ENCODE measurements at regions not wholly inside any gene's neighbourhood (a gene's known extent, or its start where the extent isn't known, plus 50 kb on each side); places are given as distances from the start of the nearest gene placed in this dataset.

- no peak for TF ChIP-seq CTCF (conservative IDR thresholded peaks at IDR 0.05)
- no peak for TF ChIP-seq EZH2 (IDR thresholded peaks at IDR 0.05; ENCODE audit: low read depth)
Observed at GRCh38 chr6:88298066-88298845, 132.1 kb upstream of the CNR1 start.
